Gastroesophageal sphincter (tissue), 3 donors: ENCODE measurements at regions not wholly inside any gene's neighbourhood (a gene's known extent, or its start where the extent isn't known, plus 50 kb on each side); places are given as distances from the start of the nearest gene placed in this dataset.

Experiments
- CTCF ChIP-seq, 4 experiments: fragments of 200-600 bp in 2 of 4; fragments of 450-650 bp in 2 of 4; sonication (generic) in 1 of 4; IDR thresholded peaks; one replicate each; pipeline ENCODE4 v1.5.1; 2017 to 2019; ENCODE audit warnings: antibody characterized with exemption in 4 of 4, mild to moderate bottlenecking in 2 of 4, moderate library complexity in 2 of 4
- POLR2A ChIP-seq, 2 donors: fragments of 450-650 bp; IDR thresholded peaks; one replicate each; pipeline ENCODE4 v1.6.1; 2017; ENCODE audit warnings: antibody characterized with exemption in 2 of 2, mild to moderate bottlenecking in 2 of 2, moderate library complexity in 1 of 2

- TF ChIP-seq CTCF (IDR thresholded peaks at IDR 0.05) (no peak), POLR2A (IDR thresholded peaks at IDR 0.05) (no peak)
Measured at GRCh38 chr6:85347812-85348211, 102.1 kb upstream of the NT5E start.
